ENCODE measurements at regions not wholly inside any gene's neighbourhood (a gene's known extent, or its start where the extent isn't known, plus 50 kb on each side); places are given as distances from the start of the nearest gene placed in this dataset.

DNA sequence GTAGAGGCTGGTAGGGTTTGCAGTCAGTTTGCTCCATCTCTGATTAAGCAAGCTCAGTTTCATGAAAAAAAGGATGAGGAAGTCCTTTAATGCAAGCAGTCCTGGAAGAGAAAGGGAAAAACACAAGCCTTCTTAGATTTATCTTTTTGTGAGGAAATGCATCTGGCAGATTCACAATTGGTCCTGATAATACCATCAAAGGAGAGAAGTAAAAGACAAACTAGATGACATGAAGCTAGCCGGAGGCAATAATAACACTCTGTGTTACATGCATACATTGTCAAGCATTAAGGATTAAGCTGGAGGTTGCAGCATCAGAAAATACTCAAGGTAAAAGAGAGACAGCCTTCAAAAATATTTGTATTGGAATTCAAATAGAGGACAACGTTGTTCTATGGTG is 356.0 kb upstream of the TEX13C start, which contains the start of gene TENM1:
TSS of gene TENM1 (minus strand) at position 101 of the 400 bp plus-strand sequence.
- Histone ChIP-seq H2BK120ac (ENCODE audit: low read depth, low read length) (no peak within 1 kb of the TSS), H3K23ac (ENCODE audit: low read depth, low read length) (no peak within 1 kb of the TSS), H3K4ac (ENCODE audit: low read depth, low read length) (no peak within 1 kb of the TSS), H3K18ac (ENCODE audit: low read depth, low read length) (no peak within 1 kb of the TSS), H2BK5ac (ENCODE audit: low read depth, low read length, poor library complexity, severe bottlenecking) (no peak within 1 kb of the TSS), H2BK20ac (ENCODE audit: low read depth, low read length) (no peak within 1 kb of the TSS), H2AFZ (replicated peaks; ENCODE audit: low read length, poor library complexity) (no peak within 1 kb of the TSS), H3K56ac (ENCODE audit: extremely low read depth, insufficient read depth, low read length) (no peak within 1 kb of the TSS), H3K27me3 (ENCODE audit: control insufficient read depth, insufficient read depth, low read length) (no peaks in the 10 kb centered on the region), H2BK15ac (ENCODE audit: low read depth, low read length) (no peak within 1 kb of the TSS), H3K36me3 (ENCODE audit: control insufficient read depth, insufficient read depth, low read length) (no peaks in the 10 kb centered on the region), H4K20me1 (ENCODE audit: insufficient read depth, low read length) (no peaks in the 10 kb centered on the region), H3K9me3 (ENCODE audit: control insufficient read depth, insufficient read depth, low read length) (no peaks in the 10 kb centered on the region), H3K14ac (replicated peaks; ENCODE audit: low read depth, low read length) (no peak within 1 kb of the TSS), H3K4me1 (ENCODE audit: control insufficient read depth, insufficient read depth, low read length) (no peaks in the 10 kb centered on the region), H2AK9ac (replicated peaks; ENCODE audit: low read depth, low read length, poor library complexity) (no peak within 1 kb of the TSS), H3K9ac (ENCODE audit: low read depth, low read length) (no peak within 1 kb of the TSS), H3K4me3 (ENCODE audit: insufficient read depth, low read depth, low read length) (no peak within 1 kb of the TSS), H4K5ac (ENCODE audit: low read depth, low read length) (no peak within 1 kb of the TSS), H3K27ac (ENCODE audit: insufficient read depth, low read length) (no peak within 1 kb of the TSS), H3K79me1 (ENCODE audit: low read depth in 1 of 2, low read length in 2 of 2) (no peaks in the 10 kb centered on the region), H2AK5ac (ENCODE audit: low read depth, low read length) (no peak within 1 kb of the TSS), H3K4me2 (ENCODE audit: low read depth, low read length) (no peak within 1 kb of the TSS), H4K8ac (ENCODE audit: low read depth in 2 of 2, low read length in 2 of 2) (no peak within 1 kb of the TSS), H3K9me1 (ENCODE audit: insufficient read depth, low read length) (no peaks in the 10 kb centered on the region), H4K91ac (ENCODE audit: insufficient read depth, low read depth, low read length) (no peak within 1 kb of the TSS)
- no peak for ATAC-seq (ENCODE audit: low read depth)
- ChIA-PET POLR2A (ENCODE audit: unreplicated experiment) (no interaction called here), CTCF (no interaction called here)
- no CpG with 5 or more reads among the region's 2 CpGs for WGBS, 2 experiments (ENCODE audit: extremely low coverage in 2 of 2, insufficient read length in 1 of 2)
- BruUV-seq (replicated peaks), result no TSS peak
- dilution Hi-C loops (cut with HindIII; ENCODE audit: low sequenced_read_pairs, unreplicated experiment), result no loop called here
- no peak for TF ChIP-seq BHLHE40 (IDR thresholded peaks at IDR 0.05; ENCODE audit: low read depth, low read length)
- TF ChIP-seq, protein P1, sequence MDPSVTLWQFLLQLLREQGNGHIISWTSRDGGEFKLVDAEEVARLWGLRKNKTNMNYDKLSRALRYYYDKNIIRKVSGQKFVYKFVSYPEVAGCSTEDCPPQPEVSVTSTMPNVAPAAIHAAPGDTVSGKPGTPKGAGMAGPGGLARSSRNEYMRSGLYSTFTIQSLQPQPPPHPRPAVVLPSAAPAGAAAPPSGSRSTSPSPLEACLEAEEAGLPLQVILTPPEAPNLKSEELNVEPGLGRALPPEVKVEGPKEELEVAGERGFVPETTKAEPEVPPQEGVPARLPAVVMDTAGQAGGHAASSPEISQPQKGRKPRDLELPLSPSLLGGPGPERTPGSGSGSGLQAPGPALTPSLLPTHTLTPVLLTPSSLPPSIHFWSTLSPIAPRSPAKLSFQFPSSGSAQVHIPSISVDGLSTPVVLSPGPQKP (IDR thresholded peaks at IDR 0.05; ENCODE audit: borderline replicate concordance, low read depth, low read length), result no peak
- no peak for TF ChIP-seq CHD1 (IDR thresholded peaks at IDR 0.05; ENCODE audit: low read depth, low read length)
- TF ChIP-seq, protein P2, sequence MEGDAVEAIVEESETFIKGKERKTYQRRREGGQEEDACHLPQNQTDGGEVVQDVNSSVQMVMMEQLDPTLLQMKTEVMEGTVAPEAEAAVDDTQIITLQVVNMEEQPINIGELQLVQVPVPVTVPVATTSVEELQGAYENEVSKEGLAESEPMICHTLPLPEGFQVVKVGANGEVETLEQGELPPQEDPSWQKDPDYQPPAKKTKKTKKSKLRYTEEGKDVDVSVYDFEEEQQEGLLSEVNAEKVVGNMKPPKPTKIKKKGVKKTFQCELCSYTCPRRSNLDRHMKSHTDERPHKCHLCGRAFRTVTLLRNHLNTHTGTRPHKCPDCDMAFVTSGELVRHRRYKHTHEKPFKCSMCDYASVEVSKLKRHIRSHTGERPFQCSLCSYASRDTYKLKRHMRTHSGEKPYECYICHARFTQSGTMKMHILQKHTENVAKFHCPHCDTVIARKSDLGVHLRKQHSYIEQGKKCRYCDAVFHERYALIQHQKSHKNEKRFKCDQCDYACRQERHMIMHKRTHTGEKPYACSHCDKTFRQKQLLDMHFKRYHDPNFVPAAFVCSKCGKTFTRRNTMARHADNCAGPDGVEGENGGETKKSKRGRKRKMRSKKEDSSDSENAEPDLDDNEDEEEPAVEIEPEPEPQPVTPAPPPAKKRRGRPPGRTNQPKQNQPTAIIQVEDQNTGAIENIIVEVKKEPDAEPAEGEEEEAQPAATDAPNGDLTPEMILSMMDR (conservative IDR thresholded peaks at IDR 0.05; ENCODE audit: low read depth, low read length), result no peak
- TF ChIP-seq SMC3 (IDR thresholded peaks at IDR 0.05; ENCODE audit: low read depth, low read length), result no peak
- TF ChIP-seq CEBPB (IDR thresholded peaks at IDR 0.05; ENCODE audit: low read depth, low read length), result no peak
- TF ChIP-seq RFX5 (IDR thresholded peaks at IDR 0.05; ENCODE audit: low read depth, low read length), result no peak
- no peak for TF ChIP-seq FOS (IDR thresholded peaks at IDR 0.05; ENCODE audit: low read depth, low read length)
- TF ChIP-seq NFE2L2 (IDR thresholded peaks at IDR 0.05; ENCODE audit: low read depth, low read length), result no peak
- TF ChIP-seq MAZ (IDR thresholded peaks at IDR 0.05; ENCODE audit: borderline replicate concordance, low read depth, low read length), result no peak
- TF ChIP-seq MXI1 (IDR thresholded peaks at IDR 0.05; ENCODE audit: borderline replicate concordance, low read depth, low read length), result no peak
- no peak for TF ChIP-seq RCOR1 (IDR thresholded peaks at IDR 0.05; ENCODE audit: insufficient replicate concordance, low read length)
- TF ChIP-seq, protein P3, sequence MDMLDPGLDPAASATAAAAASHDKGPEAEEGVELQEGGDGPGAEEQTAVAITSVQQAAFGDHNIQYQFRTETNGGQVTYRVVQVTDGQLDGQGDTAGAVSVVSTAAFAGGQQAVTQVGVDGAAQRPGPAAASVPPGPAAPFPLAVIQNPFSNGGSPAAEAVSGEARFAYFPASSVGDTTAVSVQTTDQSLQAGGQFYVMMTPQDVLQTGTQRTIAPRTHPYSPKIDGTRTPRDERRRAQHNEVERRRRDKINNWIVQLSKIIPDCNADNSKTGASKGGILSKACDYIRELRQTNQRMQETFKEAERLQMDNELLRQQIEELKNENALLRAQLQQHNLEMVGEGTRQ (IDR thresholded peaks at IDR 0.05; ENCODE audit: low read depth, low read length), result no peak
- no peak for TF ChIP-seq RAD21 (IDR thresholded peaks at IDR 0.05; ENCODE audit: low read length)
- no peak for TF ChIP-seq POLR2A (IDR thresholded peaks at IDR 0.05; ENCODE audit: low read depth, low read length)
- no peak for TF ChIP-seq MAFK (IDR thresholded peaks at IDR 0.05; ENCODE audit: low read depth, low read length)
- intact Hi-C loops (cut with micrococcal nuclease), result no loop called here
- in situ Hi-C loops (cut with MboI; ENCODE audit: low sequenced_read_pairs), result no loop called here
- DNase-seq, result no peak
